ENCODE measurements at regions not wholly inside any gene's neighbourhood (a gene's known extent, or its start where the extent isn't known, plus 50 kb on each side); places are given as distances from the start of the nearest gene placed in this dataset.

DNA sequence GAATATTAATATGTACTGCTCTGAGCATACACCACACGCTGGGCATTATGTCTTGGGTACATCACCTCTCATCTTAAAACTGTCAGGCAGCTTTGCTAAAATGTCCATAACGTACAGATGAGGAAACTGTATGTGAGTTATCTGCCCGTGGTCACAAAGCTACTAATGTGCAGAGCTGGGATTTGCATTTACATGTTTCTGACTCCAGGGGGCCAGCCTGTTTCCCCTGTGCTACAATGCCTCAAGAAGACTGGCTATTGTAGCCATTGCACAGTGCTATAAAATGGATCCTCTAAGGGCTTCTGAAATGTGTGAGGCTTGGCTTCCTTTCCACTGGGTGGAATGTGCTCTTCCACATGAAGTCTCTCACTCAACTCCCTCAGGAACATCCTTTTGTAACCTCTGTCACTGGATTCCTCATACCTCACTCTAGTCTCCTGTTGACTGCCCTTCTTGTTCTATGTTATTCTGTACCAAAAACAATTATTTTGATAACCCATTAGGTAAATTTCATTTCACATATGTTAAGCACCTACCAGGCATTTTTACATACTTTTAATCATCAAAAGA is 95.6 kb upstream of the HTR2A start:
- H3K4me3 ChIP-seq (ENCODE audit: low read depth, low read length): no peak overlapping the region
- no peak overlapping the region for H3K9ac ChIP-seq (ENCODE audit: low read depth, low read length)
- no peaks in the 10 kb centered on the region for H3K9me3 ChIP-seq (ENCODE audit: control insufficient read depth, insufficient read depth, low read length)
- no peak overlapping the region for H3K27ac ChIP-seq (ENCODE audit: low read depth, low read length)
- peaks cover 4% of the 10 kb centered on the region; the same call in 1 of the 2 replicates for H3K4me1 ChIP-seq (ENCODE audit: control insufficient read depth, insufficient read depth, low read length)
- H3K27me3 ChIP-seq (ENCODE audit: control insufficient read depth, insufficient read depth, low read length): no peaks in the 10 kb centered on the region
- H3K36me3 ChIP-seq (ENCODE audit: control insufficient read depth, insufficient read depth, low read length): no peaks in the 10 kb centered on the region

- H3K9me3 ChIP-seq (ENCODE audit: control insufficient read depth, insufficient read depth, low read length): no peaks in the 10 kb centered on the region
- H3K27me3 ChIP-seq (ENCODE audit: control insufficient read depth, insufficient read depth, low read length): no peaks in the 10 kb centered on the region
- no peaks in the 10 kb centered on the region for H3K36me3 ChIP-seq (ENCODE audit: control insufficient read depth, insufficient read depth, low read length)
- H3K9ac ChIP-seq (ENCODE audit: low read depth, low read length): no peak overlapping the region
- no peaks in the 10 kb centered on the region for H3K4me1 ChIP-seq (ENCODE audit: control insufficient read depth, insufficient read depth, low read length)
- no peak overlapping the region for H3K27ac ChIP-seq (ENCODE audit: low read depth, low read length)
- no peak overlapping the region for H3K4me3 ChIP-seq (ENCODE audit: low read depth, low read length)
Measured at GRCh38 chr13:46983881-46984280, 87.0 kb upstream of the HTR2A start.

GRCh38 chr13:46982856-46983582 is 86.2 kb upstream of the HTR2A start:
- Histone ChIP-seq H3K36me3 (ENCODE audit: control insufficient read depth, insufficient read depth, low read length) (no peaks in the 10 kb centered on the region), H3K9me3 (ENCODE audit: control insufficient read depth, insufficient read depth, low read length) (no peaks in the 10 kb centered on the region), H3K4me1 (ENCODE audit: control insufficient read depth, insufficient read depth, low read length) (no peaks in the 10 kb centered on the region), H3K4me3 (ENCODE audit: low read depth, low read length) (no peak overlapping the region), H3K9ac (ENCODE audit: low read depth, low read length) (no peak overlapping the region), H3K27ac (ENCODE audit: low read depth, low read length) (no peak overlapping the region), H3K27me3 (ENCODE audit: control insufficient read depth, insufficient read depth, low read length) (no peaks in the 10 kb centered on the region)

GRCh38 chr13:46975173-46975572 is 78.3 kb upstream of the HTR2A start:
- no peaks in the 10 kb centered on the region for H3K27me3 ChIP-seq (ENCODE audit: control insufficient read depth, insufficient read depth, low read length)
- no peak overlapping the region for H3K9ac ChIP-seq (ENCODE audit: low read depth, low read length)
- H3K4me1 ChIP-seq (ENCODE audit: control insufficient read depth, insufficient read depth, low read length): no peaks in the 10 kb centered on the region
- no peaks in the 10 kb centered on the region; the same call in 1 of the 2 replicates for H3K9me3 ChIP-seq (ENCODE audit: control insufficient read depth, insufficient read depth, low read length)
- no peak overlapping the region for H3K4me3 ChIP-seq (ENCODE audit: low read depth, low read length)
- no peaks in the 10 kb centered on the region for H3K36me3 ChIP-seq (ENCODE audit: control insufficient read depth, insufficient read depth, low read length)
- H3K27ac ChIP-seq (ENCODE audit: low read depth, low read length): no peak overlapping the region

- H3K27ac ChIP-seq (ENCODE audit: low read depth, low read length): no peak overlapping the region
- H3K4me3 ChIP-seq (ENCODE audit: low read depth, low read length): no peak overlapping the region
- no peak overlapping the region for H3K9ac ChIP-seq (ENCODE audit: low read depth, low read length)
- no peaks in the 10 kb centered on the region for H3K9me3 ChIP-seq (ENCODE audit: control insufficient read depth, insufficient read depth, low read length)
- no peaks in the 10 kb centered on the region for H3K27me3 ChIP-seq (ENCODE audit: control insufficient read depth, insufficient read depth, low read length)
- no peaks in the 10 kb centered on the region for H3K4me1 ChIP-seq (ENCODE audit: control insufficient read depth, insufficient read depth, low read length)
- H3K36me3 ChIP-seq (ENCODE audit: control insufficient read depth, insufficient read depth, low read length): no peaks in the 10 kb centered on the region
Measured at GRCh38 chr13:46968450-46968849, 71.6 kb upstream of the HTR2A start.

- no peaks in the 10 kb centered on the region for H3K36me3 ChIP-seq (ENCODE audit: control insufficient read depth, insufficient read depth, low read length)
- H3K9me3 ChIP-seq (ENCODE audit: control insufficient read depth, insufficient read depth, low read length): no peaks in the 10 kb centered on the region
- H3K9ac ChIP-seq (ENCODE audit: low read depth, low read length): no peak overlapping the region
- H3K27ac ChIP-seq (ENCODE audit: low read depth, low read length): no peak overlapping the region
- H3K27me3 ChIP-seq (ENCODE audit: control insufficient read depth, insufficient read depth, low read length): no peaks in the 10 kb centered on the region
- no peak overlapping the region for H3K4me3 ChIP-seq (ENCODE audit: low read depth, low read length)
- H3K4me1 ChIP-seq (ENCODE audit: control insufficient read depth, insufficient read depth, low read length): no peaks in the 10 kb centered on the region
Measured at GRCh38 chr13:46964789-46965527, 68.1 kb upstream of the HTR2A start.

GRCh38 chr13:46963904-46964303 is 67.1 kb upstream of the HTR2A start:
- Histone ChIP-seq H3K27ac (ENCODE audit: low read depth, low read length) (no peak overlapping the region), H3K4me3 (ENCODE audit: low read depth, low read length) (no peak overlapping the region), H3K27me3 (ENCODE audit: control insufficient read depth, insufficient read depth, low read length) (no peaks in the 10 kb centered on the region), H3K36me3 (ENCODE audit: control insufficient read depth, insufficient read depth, low read length) (no peaks in the 10 kb centered on the region), H3K9ac (ENCODE audit: low read depth, low read length) (no peak overlapping the region), H3K9me3 (ENCODE audit: control insufficient read depth, insufficient read depth, low read length) (no peaks in the 10 kb centered on the region), H3K4me1 (ENCODE audit: control insufficient read depth, insufficient read depth, low read length) (no peaks in the 10 kb centered on the region)

- Histone ChIP-seq H3K27me3 (ENCODE audit: control insufficient read depth, insufficient read depth, low read length) (no peaks in the 10 kb centered on the region), H3K27ac (ENCODE audit: low read depth, low read length) (no peak overlapping the region), H3K4me1 (ENCODE audit: control insufficient read depth, insufficient read depth, low read length) (no peaks in the 10 kb centered on the region), H3K4me3 (ENCODE audit: low read depth, low read length) (no peak overlapping the region), H3K36me3 (ENCODE audit: control insufficient read depth, insufficient read depth, low read length) (no peaks in the 10 kb centered on the region), H3K9me3 (ENCODE audit: control insufficient read depth, insufficient read depth, low read length) (no peaks in the 10 kb centered on the region), H3K9ac (ENCODE audit: low read depth, low read length) (no peak overlapping the region)
Measured at GRCh38 chr13:46962281-46962941, 65.6 kb upstream of the HTR2A start.

DNA sequence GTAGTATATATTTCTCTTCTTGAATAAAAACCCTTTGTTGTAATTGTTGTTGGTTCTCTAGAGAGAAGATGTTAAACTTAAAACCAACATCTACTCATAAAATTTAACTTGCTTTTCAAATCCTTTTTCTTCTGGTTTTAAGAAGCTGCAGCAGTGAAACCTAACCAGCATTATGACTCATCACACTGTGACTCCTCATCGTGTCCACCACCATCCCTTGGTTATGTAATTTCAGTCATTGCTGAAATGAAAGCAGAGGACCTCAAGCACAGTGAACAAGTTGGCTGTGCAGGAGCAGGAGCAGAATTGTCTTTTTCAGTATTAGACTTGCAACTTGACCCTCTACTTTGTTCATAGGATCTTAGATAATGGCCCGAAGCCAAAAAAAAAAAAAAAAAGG is 64.9 kb upstream of the HTR2A start:
- Histone ChIP-seq H3K36me3 (ENCODE audit: control insufficient read depth, insufficient read depth, low read length) (no peaks in the 10 kb centered on the region), H3K4me3 (ENCODE audit: low read depth, low read length) (no peak overlapping the region), H3K9me3 (ENCODE audit: control insufficient read depth, insufficient read depth, low read length) (no peaks in the 10 kb centered on the region), H3K4me1 (ENCODE audit: control insufficient read depth, insufficient read depth, low read length) (no peaks in the 10 kb centered on the region), H3K9ac (ENCODE audit: low read depth, low read length) (no peak overlapping the region), H3K27me3 (ENCODE audit: control insufficient read depth, insufficient read depth, low read length) (no peaks in the 10 kb centered on the region), H3K27ac (ENCODE audit: low read depth, low read length) (no peak overlapping the region)

DNA sequence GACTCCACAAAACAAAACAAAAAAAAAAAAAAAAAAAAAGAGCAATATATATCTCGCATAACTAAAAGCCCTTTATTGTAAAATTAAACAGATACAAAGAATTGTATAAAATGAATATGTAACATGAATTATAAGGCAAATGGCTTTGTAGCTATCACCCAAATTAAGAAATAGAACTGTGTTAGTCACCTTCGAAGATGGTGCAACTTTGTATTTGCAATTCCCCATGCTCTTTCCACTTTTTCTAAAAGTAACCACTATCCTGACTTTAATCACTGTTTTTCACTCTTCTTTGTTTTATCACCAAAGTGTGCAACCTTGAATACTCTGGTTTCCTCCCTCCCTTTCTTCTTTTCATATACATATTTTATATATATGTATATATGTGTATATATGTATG is 57.1 kb upstream of the HTR2A start:
- Histone ChIP-seq H3K4me1 (ENCODE audit: control insufficient read depth, insufficient read depth, low read length) (no peaks in the 10 kb centered on the region), H3K36me3 (ENCODE audit: control insufficient read depth, insufficient read depth, low read length) (no peaks in the 10 kb centered on the region), H3K27me3 (ENCODE audit: control insufficient read depth, insufficient read depth, low read length) (no peaks in the 10 kb centered on the region), H3K27ac (ENCODE audit: low read depth, low read length) (no peak overlapping the region), H3K9ac (ENCODE audit: low read depth, low read length) (no peak overlapping the region), H3K4me3 (ENCODE audit: low read depth, low read length) (no peak overlapping the region), H3K9me3 (ENCODE audit: control insufficient read depth, insufficient read depth, low read length) (no peaks in the 10 kb centered on the region)

- H3K9ac ChIP-seq (ENCODE audit: low read depth, low read length): no peak overlapping the region
Measured at GRCh38 chr13:46953331-46953730, 56.5 kb upstream of the HTR2A start.

More at GRCh38 chr13:46953331-46953730, 56.5 kb upstream of the HTR2A start:
- H3K9me3 ChIP-seq (ENCODE audit: control insufficient read depth, insufficient read depth, low read length): no peaks in the 10 kb centered on the region
- no peaks in the 10 kb centered on the region for H3K36me3 ChIP-seq (ENCODE audit: control insufficient read depth, insufficient read depth, low read length)
- no peak overlapping the region for H3K27ac ChIP-seq (ENCODE audit: low read depth, low read length)
- no peaks in the 10 kb centered on the region for H3K4me1 ChIP-seq (ENCODE audit: control insufficient read depth, insufficient read depth, low read length)
- H3K27me3 ChIP-seq (ENCODE audit: control insufficient read depth, insufficient read depth, low read length): no peaks in the 10 kb centered on the region
- no peak overlapping the region for H3K4me3 ChIP-seq (ENCODE audit: low read depth, low read length)
